ENCODE measurements at regions not wholly inside any gene's neighbourhood (a gene's known extent, or its start where the extent isn't known, plus 50 kb on each side); places are given as distances from the start of the nearest gene placed in this dataset.

DNA sequence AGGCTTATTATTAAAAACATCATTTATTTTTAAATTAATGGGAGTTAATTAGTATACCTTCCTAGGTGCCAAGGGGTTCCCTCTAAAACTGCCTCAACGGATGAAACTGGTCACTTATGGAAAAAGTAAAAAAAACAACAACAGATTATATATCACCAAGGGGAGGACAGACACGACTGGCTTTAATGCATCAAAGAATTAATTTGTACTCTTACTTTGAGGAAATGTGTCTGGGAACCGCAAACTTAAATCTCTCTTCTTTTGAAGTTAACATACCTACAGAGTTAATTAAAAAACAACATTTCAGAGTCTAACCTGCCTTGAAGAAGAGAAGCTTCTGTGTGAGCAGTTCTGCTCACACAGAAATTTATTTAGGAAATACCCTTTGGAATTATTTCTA, 354.6 kb downstream of the LRRC70 start:
- ChIA-PET POLR2A (no interaction called here), CTCF (no interaction called here)
- H3K36me3 Mint-ChIP-seq: no peaks in the 10 kb centered on the region
- H3K27me3 Mint-ChIP-seq (ENCODE audit: low read depth): no peaks in the 10 kb centered on the region
- TF ChIP-seq JUN (CRISPR knock-in tag; IDR thresholded peaks at IDR 0.05) (no peak), ESRRA (CRISPR knock-in tag; IDR thresholded peaks at IDR 0.05; ENCODE audit: borderline replicate concordance) (no peak), NR3C1 (CRISPR knock-in tag; conservative IDR thresholded peaks at IDR 0.05; ENCODE audit: low read depth) (no peak), FOXJ3 (CRISPR knock-in tag; IDR thresholded peaks at IDR 0.05; ENCODE audit: borderline replicate concordance) (no peak), ZBTB21 (CRISPR knock-in tag; IDR thresholded peaks at IDR 0.05; ENCODE audit: borderline replicate concordance) (no peak), GRHL2 (CRISPR knock-in tag; IDR thresholded peaks at IDR 0.05; ENCODE audit: insufficient replicate concordance, severe bottlenecking) (no peak), FOXP1 (CRISPR knock-in tag; IDR thresholded peaks at IDR 0.05; ENCODE audit: borderline replicate concordance) (no peak), PRRX2 (CRISPR knock-in tag; IDR thresholded peaks at IDR 0.05) (no peak), RELA (CRISPR knock-in tag; IDR thresholded peaks at IDR 0.05; ENCODE audit: borderline replicate concordance) (no peak)
- TF ChIP-seq, protein P1, sequence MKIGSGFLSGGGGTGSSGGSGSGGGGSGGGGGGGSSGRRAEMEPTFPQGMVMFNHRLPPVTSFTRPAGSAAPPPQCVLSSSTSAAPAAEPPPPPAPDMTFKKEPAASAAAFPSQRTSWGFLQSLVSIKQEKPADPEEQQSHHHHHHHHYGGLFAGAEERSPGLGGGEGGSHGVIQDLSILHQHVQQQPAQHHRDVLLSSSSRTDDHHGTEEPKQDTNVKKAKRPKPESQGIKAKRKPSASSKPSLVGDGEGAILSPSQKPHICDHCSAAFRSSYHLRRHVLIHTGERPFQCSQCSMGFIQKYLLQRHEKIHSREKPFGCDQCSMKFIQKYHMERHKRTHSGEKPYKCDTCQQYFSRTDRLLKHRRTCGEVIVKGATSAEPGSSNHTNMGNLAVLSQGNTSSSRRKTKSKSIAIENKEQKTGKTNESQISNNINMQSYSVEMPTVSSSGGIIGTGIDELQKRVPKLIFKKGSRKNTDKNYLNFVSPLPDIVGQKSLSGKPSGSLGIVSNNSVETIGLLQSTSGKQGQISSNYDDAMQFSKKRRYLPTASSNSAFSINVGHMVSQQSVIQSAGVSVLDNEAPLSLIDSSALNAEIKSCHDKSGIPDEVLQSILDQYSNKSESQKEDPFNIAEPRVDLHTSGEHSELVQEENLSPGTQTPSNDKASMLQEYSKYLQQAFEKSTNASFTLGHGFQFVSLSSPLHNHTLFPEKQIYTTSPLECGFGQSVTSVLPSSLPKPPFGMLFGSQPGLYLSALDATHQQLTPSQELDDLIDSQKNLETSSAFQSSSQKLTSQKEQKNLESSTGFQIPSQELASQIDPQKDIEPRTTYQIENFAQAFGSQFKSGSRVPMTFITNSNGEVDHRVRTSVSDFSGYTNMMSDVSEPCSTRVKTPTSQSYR (CRISPR knock-in tag; IDR thresholded peaks at IDR 0.05): no peak
- TF ChIP-seq, protein P2, sequence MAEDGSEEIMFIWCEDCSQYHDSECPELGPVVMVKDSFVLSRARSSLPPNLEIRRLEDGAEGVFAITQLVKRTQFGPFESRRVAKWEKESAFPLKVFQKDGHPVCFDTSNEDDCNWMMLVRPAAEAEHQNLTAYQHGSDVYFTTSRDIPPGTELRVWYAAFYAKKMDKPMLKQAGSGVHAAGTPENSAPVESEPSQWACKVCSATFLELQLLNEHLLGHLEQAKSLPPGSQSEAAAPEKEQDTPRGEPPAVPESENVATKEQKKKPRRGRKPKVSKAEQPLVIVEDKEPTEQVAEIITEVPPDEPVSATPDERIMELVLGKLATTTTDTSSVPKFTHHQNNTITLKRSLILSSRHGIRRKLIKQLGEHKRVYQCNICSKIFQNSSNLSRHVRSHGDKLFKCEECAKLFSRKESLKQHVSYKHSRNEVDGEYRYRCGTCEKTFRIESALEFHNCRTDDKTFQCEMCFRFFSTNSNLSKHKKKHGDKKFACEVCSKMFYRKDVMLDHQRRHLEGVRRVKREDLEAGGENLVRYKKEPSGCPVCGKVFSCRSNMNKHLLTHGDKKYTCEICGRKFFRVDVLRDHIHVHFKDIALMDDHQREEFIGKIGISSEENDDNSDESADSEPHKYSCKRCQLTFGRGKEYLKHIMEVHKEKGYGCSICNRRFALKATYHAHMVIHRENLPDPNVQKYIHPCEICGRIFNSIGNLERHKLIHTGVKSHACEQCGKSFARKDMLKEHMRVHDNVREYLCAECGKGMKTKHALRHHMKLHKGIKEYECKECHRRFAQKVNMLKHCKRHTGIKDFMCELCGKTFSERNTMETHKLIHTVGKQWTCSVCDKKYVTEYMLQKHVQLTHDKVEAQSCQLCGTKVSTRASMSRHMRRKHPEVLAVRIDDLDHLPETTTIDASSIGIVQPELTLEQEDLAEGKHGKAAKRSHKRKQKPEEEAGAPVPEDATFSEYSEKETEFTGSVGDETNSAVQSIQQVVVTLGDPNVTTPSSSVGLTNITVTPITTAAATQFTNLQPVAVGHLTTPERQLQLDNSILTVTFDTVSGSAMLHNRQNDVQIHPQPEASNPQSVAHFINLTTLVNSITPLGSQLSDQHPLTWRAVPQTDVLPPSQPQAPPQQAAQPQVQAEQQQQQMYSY (CRISPR knock-in tag; IDR thresholded peaks at IDR 0.05): no peak
- TF ChIP-seq, protein P3, sequence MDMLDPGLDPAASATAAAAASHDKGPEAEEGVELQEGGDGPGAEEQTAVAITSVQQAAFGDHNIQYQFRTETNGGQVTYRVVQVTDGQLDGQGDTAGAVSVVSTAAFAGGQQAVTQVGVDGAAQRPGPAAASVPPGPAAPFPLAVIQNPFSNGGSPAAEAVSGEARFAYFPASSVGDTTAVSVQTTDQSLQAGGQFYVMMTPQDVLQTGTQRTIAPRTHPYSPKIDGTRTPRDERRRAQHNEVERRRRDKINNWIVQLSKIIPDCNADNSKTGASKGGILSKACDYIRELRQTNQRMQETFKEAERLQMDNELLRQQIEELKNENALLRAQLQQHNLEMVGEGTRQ (CRISPR knock-in tag; IDR thresholded peaks at IDR 0.05): no peak
- TF ChIP-seq, protein P4, sequence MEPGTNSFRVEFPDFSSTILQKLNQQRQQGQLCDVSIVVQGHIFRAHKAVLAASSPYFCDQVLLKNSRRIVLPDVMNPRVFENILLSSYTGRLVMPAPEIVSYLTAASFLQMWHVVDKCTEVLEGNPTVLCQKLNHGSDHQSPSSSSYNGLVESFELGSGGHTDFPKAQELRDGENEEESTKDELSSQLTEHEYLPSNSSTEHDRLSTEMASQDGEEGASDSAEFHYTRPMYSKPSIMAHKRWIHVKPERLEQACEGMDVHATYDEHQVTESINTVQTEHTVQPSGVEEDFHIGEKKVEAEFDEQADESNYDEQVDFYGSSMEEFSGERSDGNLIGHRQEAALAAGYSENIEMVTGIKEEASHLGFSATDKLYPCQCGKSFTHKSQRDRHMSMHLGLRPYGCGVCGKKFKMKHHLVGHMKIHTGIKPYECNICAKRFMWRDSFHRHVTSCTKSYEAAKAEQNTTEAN (CRISPR knock-in tag; IDR thresholded peaks at IDR 0.05): no peak
- DNase-seq (ENCODE audit: low spot score) (no peak), ATAC-seq (no peak)
- no peaks in the 10 kb centered on the region for H3K9me3 Mint-ChIP-seq
- H3K4me3 Mint-ChIP-seq: no peak overlapping the region
- H3K27ac Mint-ChIP-seq: no peak overlapping the region
- peaks cover 3% of the 10 kb centered on the region for H3K4me1 Mint-ChIP-seq

DNA sequence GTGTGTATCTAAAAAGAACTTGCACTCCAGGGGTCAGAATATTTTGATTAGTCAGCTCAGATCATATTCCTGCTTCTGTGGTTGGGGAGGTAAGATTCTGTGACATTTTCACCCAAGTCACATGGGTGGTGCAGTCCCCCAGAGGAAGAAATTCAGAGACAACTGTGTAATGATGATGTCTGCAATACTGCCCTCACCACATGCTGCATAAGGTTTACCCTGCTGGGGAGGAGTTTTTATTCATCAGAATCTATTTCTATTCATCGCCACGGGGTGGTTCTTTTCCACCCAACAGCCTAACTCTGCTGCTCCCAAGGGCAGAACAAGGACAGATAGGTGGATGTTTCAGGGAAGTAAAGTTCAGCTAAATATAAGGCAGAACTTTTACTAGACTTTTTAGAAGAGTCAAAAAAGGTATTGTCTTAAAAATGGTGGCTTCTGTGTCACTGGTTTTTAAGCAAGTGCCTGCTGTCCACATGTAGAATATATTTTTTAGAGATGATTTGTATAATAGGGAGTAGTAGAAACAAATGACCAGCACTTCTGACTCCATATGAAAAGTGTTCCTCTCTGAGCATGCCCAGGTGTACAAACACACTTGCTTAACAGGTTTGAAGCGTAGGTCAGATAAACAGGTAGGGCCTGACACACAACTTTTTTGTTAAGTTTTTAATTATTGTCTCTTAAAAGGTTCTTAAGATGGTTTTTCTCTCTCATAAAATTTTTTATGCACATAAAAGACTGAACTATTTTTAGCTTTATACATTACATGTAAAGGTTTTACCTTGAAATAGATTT, 352.7 kb downstream of the LRRC70 start:
- ChIA-PET POLR2A (no interaction called here), CTCF (no interaction called here)
- Mint-ChIP-seq H3K4me1 (no peaks in the 10 kb centered on the region), H3K36me3 (no peaks in the 10 kb centered on the region), H3K9me3 (no peaks in the 10 kb centered on the region), H3K27me3 (ENCODE audit: low read depth) (no peaks in the 10 kb centered on the region), H3K27ac (no peak overlapping the region), H3K4me3 (no peak overlapping the region)
- no peak for ATAC-seq
- no peak for DNase-seq (ENCODE audit: low spot score)
- TF ChIP-seq ZNF263 (CRISPR knock-in tag; IDR thresholded peaks at IDR 0.05; ENCODE audit: low read depth) (no peak), NFYB (CRISPR knock-in tag; conservative IDR thresholded peaks at IDR 0.05; ENCODE audit: low read depth) (no peak), SMAD3 (CRISPR knock-in tag; IDR thresholded peaks at IDR 0.05; ENCODE audit: borderline replicate concordance) (no peak), ZNF232 (CRISPR knock-in tag; IDR thresholded peaks at IDR 0.05) (no peak)
- TF ChIP-seq, protein P5, sequence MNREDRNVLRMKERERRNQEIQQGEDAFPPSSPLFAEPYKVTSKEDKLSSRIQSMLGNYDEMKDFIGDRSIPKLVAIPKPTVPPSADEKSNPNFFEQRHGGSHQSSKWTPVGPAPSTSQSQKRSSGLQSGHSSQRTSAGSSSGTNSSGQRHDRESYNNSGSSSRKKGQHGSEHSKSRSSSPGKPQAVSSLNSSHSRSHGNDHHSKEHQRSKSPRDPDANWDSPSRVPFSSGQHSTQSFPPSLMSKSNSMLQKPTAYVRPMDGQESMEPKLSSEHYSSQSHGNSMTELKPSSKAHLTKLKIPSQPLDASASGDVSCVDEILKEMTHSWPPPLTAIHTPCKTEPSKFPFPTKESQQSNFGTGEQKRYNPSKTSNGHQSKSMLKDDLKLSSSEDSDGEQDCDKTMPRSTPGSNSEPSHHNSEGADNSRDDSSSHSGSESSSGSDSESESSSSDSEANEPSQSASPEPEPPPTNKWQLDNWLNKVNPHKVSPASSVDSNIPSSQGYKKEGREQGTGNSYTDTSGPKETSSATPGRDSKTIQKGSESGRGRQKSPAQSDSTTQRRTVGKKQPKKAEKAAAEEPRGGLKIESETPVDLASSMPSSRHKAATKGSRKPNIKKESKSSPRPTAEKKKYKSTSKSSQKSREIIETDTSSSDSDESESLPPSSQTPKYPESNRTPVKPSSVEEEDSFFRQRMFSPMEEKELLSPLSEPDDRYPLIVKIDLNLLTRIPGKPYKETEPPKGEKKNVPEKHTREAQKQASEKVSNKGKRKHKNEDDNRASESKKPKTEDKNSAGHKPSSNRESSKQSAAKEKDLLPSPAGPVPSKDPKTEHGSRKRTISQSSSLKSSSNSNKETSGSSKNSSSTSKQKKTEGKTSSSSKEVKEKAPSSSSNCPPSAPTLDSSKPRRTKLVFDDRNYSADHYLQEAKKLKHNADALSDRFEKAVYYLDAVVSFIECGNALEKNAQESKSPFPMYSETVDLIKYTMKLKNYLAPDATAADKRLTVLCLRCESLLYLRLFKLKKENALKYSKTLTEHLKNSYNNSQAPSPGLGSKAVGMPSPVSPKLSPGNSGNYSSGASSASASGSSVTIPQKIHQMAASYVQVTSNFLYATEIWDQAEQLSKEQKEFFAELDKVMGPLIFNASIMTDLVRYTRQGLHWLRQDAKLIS (CRISPR knock-in tag; IDR thresholded peaks at IDR 0.05; ENCODE audit: borderline replicate concordance): no peak
- TF ChIP-seq, protein P6, sequence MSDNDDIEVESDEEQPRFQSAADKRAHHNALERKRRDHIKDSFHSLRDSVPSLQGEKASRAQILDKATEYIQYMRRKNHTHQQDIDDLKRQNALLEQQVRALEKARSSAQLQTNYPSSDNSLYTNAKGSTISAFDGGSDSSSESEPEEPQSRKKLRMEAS (CRISPR knock-in tag; IDR thresholded peaks at IDR 0.05): no peak
- TF ChIP-seq, protein P7, sequence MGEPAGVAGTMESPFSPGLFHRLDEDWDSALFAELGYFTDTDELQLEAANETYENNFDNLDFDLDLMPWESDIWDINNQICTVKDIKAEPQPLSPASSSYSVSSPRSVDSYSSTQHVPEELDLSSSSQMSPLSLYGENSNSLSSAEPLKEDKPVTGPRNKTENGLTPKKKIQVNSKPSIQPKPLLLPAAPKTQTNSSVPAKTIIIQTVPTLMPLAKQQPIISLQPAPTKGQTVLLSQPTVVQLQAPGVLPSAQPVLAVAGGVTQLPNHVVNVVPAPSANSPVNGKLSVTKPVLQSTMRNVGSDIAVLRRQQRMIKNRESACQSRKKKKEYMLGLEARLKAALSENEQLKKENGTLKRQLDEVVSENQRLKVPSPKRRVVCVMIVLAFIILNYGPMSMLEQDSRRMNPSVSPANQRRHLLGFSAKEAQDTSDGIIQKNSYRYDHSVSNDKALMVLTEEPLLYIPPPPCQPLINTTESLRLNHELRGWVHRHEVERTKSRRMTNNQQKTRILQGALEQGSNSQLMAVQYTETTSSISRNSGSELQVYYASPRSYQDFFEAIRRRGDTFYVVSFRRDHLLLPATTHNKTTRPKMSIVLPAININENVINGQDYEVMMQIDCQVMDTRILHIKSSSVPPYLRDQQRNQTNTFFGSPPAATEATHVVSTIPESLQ (CRISPR knock-in tag; IDR thresholded peaks at IDR 0.05): no peak
